ENCODE measurements at regions not wholly inside any gene's neighbourhood (a gene's known extent, or its start where the extent isn't known, plus 50 kb on each side); places are given as distances from the start of the nearest gene placed in this dataset.
"Not testable (repeated sequence)": the region's sequence is repeated elsewhere in the genome, so short reads cannot be mapped to it uniquely, and the experiment has no call there.

DNA sequence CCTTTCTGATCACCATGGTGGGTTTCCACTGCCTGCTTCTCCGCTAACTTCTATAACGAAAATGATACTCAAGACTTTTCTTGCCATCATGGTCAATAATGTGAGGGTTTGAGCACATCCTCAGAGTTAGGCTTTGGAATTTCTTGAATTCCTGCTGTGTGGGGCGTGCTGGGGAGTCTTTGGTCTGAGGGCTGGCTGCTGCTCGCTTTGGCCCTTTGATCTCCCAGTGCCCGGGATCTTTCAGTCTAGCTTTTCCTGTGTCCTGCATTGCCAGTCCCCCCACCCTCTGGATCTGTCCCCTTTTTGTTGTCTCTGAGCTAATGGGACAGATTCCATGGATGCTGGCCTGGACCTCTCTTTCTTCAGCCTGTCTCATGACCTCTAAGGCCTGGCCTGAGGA, 182.6 kb downstream of the NPIPA7 start:
- DNase-seq (ENCODE audit: low read depth, low spot score): not testable (repeated sequence)

DNA sequence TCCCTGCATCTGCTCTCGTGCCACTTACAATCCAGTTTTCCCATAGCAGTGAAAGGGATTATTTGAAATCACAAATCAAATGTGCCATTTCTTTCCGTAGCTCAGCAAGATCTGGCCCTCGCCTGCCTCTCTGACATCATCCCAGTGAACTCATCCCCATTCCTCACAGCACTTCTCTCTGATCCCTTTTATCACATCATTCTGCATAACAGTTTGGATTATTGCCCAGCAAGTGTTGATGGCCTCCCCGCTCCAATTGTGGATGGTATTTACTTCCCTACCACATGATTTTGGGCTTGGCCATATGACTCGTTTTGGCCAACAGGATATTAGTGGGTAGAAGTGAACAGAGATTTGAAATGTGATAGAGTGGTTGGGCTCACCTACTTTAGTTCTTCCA, 185.0 kb downstream of the NPIPA7 start:
- DNase-seq (ENCODE audit: low read depth, low spot score): not testable (repeated sequence)

DNA sequence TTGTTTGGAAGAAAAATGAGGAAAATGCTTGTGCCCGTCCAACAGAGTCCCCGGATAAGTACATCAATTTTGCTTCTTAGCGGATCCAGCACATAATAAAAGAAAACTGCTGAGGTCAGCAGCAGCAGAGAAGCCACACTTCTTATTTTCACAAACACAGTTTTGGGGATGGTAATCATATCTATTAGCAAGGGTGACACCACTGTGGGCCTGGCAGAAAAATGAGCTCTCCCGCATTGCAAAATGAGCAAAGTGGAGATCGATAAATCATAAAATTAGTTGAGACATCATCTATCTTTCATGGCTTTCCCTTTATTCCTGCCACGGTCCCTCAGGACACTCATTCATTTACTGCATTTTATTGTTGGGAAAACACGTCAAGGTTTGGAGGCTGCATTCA, 186.4 kb downstream of the NPIPA7 start:
- DNase-seq (ENCODE audit: low read depth, low spot score): not testable (repeated sequence)

DNA sequence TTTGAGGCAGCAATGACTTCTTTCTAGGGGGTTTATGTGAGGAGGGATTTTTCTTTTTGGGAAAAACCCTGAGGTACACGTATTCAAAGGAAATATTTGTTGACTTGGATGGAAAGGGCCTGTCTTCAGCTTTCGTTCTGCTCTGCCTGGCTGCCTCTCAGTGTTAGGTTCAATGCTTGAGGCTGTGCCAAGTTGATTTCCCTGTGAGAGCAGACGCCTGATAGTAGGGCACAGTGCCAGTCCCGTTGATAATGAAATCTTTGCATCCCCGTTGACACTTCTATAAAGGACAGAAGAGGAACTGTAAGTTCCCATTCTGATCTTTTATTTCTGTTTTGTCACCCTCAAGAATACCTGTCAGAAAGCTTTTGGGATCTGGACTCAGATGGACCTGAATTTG, 191.1 kb downstream of the NPIPA7 start:
- DNase-seq (ENCODE audit: low read depth, low spot score): not testable (repeated sequence)

DNA sequence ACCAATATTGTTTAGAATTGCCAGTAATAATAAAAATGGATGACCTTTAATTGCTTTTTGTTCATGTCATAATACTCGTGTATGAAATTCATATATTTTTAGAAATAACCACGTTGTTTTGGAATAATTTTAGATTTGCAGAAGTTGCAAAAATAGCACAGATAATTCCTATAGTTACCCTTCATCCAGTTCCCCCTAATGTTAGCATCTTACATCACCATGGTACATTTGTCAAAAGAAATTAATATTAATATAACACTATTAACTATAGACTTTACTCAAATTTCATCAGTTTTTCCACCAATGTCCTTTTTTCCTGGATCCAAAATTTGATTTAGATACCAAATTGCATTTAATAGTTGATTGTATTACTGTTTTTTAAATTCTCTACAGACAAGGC, 191.9 kb downstream of the NPIPA7 start:
- not testable (repeated sequence) for DNase-seq (ENCODE audit: low read depth, low spot score)

DNA sequence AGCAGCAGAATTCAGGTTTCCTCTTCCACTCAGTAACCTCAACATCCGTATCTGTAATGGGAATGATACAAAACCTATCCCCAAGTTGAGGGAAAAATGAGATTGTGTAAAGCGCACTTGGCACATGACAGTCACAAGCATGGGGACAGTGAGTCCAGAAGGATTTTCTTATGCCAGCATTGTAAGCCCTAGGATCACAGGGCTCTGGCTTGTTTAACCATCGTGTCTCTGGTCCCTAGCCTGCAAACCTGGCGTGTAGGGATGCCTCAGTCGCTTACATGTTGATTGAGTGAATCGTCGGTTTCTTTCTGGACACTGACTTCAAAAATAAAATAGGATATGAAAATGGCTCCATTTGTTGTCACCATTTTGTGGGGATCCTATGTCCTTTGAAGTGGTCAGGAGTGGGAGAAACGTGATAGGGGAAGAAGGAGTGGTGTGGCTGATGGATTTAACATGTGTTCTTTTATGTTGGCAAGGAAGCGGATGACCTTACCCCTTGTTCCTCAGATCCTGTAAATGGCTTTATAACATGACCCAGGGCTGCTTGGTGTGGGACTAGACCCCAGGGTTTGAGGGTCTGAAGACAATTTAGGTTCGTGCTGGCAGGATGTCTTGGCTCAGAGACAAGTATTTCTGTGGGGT, 193.3 kb downstream of the NPIPA7 start:
- not testable (repeated sequence) for DNase-seq (ENCODE audit: low read depth, low spot score)

DNA sequence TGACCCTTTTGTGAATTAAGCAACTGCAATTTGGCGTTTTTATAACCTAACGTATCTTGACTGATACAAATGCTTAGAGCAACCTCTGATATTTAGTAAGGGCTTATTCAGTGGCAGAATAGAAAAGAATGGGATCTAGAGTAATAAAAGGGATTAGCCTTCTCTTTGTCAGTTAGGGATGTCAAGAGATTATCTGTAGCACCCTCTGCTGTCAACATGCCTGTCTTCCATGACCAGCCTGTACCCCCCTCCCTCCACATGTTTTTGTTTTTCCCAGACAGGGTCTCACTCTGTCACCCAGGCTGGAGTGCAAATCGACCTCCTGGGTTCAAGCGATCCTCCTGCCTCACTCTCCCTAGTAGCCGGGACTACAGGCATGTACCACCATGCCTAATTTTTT, 198.1 kb downstream of the NPIPA7 start:
- DNase-seq (ENCODE audit: low read depth, low spot score): not testable (repeated sequence)

DNA sequence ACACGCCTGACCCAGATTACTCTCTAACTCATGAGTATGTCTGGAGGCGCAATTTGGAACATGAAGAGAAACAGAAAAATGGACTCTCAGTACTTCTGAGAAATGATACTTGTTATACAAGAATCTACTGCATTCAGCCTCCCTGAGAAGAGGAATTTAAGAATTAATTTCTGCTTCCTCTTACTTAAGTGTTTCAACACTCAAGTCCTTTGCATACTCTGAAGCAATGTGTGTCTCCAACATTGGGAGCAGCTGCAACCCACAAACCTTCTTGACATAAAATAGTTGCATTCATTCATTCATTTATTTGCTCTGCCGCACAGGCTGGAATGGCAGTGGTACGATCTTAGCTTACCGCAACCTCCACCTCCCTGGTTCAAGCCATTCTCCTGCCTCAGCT, 199.8 kb downstream of the NPIPA7 start:
- no peak for DNase-seq (ENCODE audit: low read depth, low spot score)

DNA sequence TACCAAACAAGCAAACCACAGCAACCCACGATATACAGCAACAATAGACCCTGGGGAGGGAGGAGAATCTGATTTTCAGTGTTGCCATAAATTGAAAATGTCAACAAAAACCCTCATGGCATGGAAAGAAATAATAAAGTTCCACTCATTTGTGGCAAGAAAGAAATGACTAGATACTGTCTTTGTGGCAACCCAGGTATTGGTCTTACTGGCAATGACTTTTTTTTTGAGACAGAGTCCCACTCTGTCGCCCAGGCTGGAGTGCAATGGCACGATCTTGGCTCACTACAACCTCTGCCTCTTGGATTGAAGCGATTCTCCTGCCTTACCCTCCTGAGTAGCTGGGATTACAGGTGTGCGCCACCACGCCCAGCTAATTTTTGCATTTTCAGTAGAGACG, 204.0 kb downstream of the NPIPA7 start:
- DNase-seq (ENCODE audit: low read depth, low spot score): not testable (repeated sequence)

DNA sequence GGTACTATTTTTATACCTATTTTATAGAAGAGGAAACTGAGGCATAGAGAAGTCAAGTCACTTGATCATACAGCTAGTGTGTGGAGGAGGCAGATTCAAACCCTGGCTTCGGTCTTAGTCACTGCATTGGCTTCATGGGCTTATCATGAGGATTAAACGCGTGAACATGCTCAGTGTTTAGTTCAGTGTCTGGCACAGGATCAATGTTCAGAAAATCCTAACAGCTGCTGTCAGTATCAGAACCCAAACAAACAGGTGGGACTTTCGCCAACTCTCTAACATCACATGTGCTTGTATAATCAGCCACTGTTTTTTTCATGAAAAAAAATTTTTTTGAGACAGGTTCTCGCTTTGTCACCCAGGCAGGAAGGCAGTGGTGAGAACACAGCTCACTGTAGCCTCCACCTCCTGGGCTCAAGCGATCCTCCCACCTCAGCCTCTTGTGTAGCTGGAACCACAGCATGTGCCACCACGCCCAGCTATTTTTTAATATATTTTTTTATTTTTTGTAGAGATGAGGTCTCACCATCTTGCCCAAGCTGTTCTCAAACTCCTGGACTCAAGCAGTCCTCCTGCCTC, 207.2 kb downstream of the NPIPA7 start:
- DNase-seq (ENCODE audit: low read depth, low spot score): not testable (repeated sequence)

DNA sequence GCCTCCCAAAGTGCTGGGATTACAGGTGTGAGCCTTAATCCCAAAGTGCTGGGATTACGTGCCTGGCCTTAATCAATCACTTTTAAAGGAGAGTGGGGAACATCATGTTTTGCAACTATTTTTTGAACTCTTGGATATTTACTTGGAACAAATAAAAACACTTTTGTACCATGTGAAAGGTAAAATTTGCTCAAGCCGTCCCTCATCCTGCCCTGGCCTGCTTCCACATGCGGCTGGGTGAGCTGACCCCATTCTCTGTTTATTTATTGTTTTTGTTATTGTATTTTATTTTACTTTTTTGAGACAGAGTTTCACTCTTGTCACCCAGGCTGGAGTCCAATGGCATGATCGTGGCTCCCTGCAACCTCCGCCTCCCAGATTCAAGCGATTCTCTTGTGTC, 208.0 kb downstream of the NPIPA7 start:
- DNase-seq (ENCODE audit: low read depth, low spot score): not testable (repeated sequence)

DNA sequence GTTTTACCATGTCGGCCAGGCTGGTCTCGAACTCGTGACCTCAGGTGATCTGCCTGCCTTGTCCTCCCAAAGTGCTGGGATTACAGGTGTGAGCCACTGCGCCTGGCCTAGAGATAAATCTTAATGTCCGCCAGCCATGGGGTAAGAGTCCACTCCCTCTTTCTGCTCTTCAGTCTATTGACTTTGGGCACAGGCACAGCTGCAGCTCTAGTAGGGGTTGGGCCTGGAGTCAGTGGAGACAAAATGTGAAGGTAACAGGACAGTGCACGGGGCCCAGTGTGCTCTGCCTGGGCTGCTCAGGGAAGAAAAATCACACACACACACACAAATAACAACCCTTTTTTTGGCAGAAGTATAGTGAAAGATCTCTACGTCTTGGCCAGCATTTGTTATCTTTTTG, 209.5 kb downstream of the NPIPA7 start:
- not testable (repeated sequence) for DNase-seq (ENCODE audit: low read depth, low spot score)

DNA sequence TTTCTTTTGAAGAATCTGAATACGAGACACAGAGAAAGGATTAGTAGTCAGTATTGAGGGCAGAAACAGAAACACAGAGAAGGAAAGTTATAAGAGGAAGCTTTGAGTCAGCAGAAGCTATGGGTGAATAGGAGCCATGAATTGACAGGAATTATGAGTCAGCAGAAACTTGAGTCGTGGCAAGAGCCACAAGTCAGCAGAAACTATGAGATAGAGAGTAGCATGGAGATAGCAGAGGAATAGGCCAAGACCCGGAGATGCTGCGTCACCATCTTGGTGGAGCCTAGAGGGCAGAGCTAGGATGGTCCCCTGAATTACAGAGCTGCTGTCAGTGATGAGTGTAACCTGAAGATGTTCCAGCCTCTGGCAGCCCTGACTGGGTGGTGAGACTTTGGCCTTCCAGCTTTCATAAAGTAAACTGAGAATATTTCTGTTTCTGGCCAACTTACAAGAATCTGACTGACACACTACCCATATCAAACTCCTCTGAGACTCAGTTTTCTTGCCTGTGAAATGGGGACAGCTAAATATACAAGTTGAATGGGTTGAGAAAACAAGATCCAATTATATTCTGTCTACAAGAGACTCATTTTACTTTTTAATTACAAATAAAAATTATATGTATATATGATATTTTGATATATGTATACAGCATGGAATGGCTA, 211.8 kb downstream of the NPIPA7 start:
- DNase-seq (ENCODE audit: low read depth, low spot score): not testable (repeated sequence)

DNA sequence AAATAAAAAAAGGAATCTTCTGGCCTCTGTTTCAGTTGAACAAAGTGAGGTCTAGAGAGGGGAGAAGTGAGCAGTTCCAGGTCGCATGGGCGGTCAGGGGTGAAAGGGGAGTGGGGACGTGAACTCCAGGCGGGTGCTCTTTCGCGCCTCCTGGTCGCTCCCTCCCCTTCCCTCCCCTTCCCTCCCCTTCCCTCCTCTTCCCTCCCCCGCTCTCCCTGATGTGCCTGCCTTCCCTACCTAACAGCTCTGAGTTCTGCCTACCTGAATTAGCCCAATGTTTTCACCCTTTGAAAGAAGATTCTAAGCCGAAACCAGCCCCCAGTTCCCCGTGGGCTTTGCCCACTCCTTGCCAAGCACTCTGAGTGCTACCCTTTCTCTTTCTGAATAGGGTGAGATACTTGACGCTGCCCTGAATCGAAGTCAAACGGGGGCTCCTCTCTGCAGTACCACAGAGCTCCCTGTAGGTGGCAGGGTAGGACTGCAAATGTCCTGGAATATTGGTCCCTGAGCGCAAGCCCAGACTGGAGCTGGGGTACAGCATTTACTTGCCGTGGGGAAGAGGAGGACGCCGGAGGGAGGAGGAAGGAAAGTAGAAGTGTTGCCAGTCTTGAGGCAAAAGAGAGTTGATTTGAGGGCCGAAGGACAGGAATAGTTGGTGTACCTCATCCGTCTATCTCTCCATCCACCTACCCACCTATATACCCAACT, 214.4 kb downstream of the NPIPA7 start:
- not testable (repeated sequence) for DNase-seq (ENCODE audit: low read depth, low spot score)

DNA sequence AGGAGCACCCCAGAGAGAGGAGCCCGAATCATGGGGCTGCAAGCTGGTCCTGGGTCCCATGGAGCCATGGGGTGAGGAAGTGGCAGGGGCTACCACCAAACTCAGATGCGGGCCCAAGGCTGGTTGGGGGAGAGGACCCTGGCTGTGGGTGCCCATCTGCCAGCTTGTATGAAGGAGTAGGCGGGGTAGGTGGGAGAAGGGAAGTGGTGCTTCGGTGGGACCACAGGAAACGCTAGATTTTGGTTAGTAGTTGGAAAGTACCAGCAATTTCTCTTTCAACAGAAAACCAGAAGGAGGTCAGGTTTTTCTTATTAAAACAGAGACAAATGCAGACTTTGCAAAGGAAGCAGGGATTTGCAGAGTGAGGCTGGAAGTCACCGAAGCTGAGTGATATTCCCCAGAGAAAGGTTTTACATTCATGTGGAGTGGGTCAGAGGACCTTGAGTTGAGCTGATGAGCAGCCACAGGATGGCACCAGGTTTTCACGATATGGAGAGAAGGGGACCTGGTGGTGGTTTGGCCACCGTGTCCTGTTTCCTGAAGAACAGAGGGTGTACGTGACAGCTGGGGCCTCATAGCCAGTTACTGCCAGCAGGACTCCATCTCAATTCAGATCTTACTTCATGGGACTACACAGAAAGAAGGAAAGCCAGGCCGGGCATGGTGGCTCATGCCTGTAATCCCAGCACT, 216.2 kb downstream of the NPIPA7 start:
- DNase-seq (ENCODE audit: low read depth, low spot score): not testable (repeated sequence)

DNA sequence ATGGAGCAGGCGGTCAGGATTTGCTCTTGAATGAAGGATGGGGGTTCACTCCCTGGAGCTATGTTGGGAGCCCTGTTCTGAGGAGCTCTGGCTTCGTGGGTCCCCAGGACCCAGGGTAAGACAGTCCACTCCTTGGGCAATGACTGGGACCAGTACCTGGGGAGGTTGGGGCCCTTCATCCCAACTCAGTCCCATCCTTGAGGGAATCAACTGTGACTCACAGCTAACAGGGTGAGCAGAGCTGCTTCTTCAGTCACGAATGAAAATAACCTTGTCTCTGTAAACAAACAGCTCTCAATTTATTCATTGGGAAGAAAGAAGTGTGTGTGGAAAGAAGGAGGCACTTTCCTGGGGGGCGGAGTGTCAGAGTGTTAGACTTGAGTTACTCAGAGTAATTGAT, 222.3 kb downstream of the NPIPA7 start:
- DNase-seq (ENCODE audit: low read depth, low spot score): not testable (repeated sequence)

DNA sequence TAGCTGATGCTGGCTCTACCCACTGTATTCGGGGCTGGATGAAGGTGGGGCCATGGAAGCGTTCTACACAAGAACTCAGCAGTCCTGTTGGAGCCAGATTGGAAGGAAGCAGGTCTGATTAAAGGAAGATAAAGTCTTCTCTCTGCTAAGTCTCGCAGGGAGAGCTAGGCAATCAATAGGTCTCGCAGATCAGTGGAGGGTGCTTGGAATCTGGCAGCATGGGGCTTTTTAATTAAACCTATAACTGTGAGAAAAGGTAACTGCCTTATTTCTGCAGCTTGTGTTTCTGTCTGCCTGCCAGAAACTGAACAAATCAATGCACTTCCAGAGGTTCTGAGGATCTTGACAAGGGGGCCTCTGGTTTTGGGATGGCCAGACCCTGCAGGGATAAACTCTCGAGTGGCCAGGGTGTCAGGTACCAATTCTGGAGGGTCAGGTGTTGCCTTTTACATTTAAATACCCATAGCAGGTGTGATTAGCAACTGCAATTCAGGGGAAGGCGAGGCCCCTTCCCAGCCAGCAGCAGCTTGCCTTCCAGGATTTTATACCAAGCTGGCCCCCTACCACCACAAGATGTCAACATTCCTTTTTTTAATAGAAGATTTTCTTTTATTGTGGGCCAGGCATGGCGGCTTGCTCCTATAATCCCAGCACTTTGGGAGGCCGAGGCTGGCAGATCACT, 228.6 kb downstream of the NPIPA7 start:
- DNase-seq (ENCODE audit: low read depth, low spot score): not testable (repeated sequence)

DNA sequence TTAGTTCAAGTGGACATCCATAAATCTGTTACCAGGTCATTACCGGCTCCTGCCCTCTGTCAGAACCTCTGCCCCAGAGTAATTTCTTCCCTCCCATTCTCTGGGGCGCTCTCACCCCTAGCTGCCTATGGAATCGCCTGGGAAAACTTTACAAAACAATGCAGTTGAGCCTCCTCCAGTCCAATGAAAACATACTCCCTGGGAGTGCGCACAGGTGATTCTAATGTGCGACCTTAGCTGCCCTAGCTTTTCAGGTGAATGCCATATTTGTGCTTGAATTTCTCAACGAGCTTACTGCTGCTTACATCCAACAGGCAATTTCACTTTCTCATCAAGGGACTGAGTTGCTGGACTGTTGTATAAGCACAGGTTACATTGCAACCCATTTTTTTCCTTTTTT, 230.7 kb downstream of the NPIPA7 start:
- DNase-seq (ENCODE audit: low read depth, low spot score): not testable (repeated sequence)

DNA sequence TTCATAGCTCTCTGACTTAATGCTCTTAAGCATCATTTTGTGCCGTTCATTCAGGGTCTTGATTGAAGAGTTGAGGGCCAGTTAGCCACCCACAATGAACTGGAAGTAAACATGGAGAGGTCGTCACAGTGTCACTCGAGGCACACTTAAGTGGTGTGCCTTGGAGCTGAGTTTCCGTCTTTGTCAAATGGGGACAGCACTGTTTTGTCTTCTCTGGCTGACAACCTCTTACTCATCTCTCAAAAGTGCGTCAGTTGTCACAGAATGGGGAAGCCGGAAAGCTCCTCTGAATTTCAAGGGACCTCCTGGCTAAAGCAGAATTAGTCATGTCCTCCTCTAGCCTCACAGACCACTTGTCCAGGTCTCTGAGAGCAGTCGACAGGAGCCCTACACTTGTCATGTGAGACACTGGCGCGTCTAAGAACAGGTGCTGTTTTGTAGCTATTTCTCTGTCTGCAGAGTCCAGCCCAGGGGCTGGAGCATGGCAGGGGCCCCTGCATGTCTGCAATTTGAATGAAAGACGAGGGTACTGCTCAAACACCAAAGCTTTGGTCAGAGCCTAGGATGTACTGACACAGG, 231.5 kb downstream of the NPIPA7 start:
- DNase-seq (ENCODE audit: low read depth, low spot score): not testable (repeated sequence)

DNA sequence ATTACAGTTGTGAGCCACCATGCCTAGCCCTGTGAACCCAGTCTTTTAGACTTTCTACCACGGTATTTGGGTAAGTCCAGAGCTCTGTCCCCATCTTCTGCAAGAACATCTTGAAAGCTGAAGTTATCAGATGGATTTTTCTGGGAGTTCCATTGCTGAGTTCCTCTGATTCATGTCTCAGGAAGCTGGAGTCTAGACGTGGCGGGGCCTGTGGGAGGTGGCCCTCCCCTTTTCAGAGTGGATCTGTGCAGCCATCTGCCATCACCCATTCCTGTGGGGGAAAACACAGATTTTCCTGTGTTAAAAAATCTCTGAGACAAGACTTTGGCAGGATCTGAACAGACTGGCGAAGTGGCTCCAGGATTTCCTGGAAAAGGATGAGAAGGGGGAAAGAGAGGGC, 234.3 kb downstream of the NPIPA7 start:
- DNase-seq (ENCODE audit: low read depth, low spot score): not testable (repeated sequence)

DNA sequence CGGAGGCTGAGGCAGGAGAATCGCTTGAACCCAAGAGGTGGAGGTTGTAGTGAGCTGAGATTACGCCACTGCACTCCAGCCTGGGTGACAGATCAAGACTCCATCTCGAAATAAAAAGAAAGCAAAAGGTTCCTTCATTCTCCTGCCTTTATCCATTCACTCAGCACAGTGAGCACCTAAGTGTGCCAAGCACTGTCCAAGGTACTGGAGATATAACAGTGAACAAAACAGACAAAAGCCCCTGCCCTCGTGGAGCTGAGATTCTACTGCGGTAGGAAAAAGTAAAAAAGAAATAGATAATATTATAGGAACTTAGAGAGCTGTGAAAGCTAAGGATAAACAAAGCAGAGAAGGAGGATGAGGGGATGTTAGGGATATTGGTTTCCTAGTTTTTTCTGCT, 235.5 kb downstream of the NPIPA7 start:
- not testable (repeated sequence) for DNase-seq (ENCODE audit: low read depth, low spot score)

Data from iPS DF 19.7 (cell line).